Hypothalamus (tissue), 51 donors: ENCODE measurements at regions not wholly inside any gene's neighbourhood (a gene's known extent, or its start where the extent isn't known, plus 50 kb on each side); places are given as distances from the start of the nearest gene placed in this dataset.

Experiments used
- DNase-seq, 51 donors: peaks; one replicate each; lab custom pipeline; 2025; lab: John Stamatoyannopoulos, UW

DNA sequence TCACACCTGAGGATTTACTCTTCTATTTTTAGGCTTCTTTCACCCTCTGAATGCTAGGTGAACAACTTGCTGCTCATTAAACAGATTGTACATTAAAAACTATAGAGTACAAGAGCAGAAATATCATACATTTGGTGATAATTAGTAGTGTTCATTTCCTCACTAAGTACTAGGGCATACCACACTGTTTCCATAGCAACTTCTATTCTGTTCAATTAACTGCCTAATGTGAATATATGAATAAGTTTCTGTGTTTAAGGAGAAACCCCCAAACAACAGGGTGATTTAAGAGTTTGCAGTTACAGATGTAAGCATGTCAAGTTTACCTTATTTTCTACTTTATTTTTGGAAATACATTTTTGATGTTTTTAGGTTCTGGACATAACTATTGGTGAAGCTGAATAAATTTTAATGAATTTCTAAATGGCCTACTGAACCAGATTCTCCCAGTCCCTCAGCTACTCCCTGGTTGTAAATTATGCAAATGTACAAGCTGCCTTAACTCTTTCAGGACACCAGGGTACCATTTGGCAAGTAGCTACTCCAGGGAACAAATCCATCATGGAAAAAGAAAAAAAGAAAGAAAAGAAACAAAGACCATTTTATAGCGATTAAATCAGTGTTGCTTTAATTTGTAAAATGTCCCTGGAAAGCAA lies 199.8 kb upstream of the NAV3 start:
- DNase-seq, result no peak

DNA sequence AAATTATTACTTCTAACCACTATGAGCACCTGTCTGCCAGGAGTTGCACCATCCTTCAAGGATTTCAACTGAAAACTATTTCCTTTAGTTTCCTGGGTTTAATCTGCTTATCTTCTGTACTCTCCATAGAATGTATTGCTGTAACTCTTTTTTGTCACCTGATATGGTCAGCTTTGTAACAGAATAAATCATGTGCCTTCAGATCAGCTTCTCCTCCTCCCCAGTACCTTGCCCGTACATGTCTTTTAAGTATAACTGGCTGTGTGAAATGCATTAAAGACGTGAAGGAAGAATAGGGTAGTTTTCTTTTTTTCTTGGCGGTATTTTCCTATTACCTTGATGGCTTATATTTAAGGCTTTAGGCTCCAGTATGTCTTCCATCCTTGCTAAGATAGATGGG lies 200.3 kb upstream of the NAV3 start:
- DNase-seq, result no peak

DNA sequence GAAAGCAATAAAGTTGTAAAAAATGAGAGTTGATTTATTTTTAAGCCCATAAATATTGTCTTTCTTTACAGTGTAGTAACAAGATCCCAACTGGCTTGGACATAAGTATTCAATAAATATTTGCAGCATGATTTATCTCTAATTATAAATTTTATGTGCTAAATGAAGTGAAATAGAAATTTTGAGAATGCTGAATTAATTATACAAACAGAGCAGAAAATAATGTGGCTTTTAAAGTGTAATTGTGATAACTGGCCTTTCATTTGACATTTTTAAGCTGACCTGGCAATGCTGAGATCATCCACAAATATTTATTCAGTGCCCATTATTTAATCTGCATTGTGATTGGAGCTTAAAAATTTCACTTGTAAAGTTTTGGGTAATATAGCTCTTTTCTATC lies 201.6 kb upstream of the NAV3 start:
- DNase-seq, result no peak

DNA sequence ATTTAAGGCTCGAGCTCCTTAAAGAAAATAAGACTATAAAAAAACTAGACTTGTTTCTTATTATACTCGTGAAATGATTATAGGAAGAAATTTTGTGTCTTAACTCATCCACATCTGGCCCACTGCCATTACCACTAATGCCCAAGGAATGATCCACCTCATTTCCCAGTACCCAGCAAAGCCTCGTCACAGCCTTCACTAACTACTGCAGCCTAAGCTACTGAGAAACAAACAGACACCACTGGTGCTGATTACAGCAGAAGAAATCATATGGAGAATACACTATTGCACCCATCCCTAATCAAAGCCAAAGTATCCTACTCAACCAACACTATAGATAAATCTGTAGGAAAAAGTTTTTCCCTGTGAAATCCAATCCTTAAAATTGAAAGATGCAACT lies 205.3 kb upstream of the NAV3 start:
- DNase-seq, result no peak

DNA sequence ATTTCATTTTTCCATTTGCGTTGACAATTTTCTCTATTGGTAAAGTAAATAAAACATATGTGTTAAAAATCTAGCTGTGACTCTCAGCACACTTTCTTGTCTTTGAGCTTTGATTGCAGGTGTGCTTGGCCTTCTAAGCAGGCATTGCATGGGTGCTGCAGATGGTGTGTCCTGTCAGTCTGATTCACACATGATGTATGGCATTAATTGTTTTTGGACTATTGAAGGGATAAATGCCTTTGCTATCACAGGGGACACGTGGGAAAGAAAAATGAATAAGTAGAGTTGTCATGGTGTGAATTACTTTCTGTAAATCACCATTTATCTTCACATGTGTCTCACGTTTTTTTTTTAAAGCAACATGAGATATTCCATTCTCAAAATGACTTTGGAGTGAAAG lies 211.3 kb upstream of the NAV3 start:
- DNase-seq, result no peak

DNA sequence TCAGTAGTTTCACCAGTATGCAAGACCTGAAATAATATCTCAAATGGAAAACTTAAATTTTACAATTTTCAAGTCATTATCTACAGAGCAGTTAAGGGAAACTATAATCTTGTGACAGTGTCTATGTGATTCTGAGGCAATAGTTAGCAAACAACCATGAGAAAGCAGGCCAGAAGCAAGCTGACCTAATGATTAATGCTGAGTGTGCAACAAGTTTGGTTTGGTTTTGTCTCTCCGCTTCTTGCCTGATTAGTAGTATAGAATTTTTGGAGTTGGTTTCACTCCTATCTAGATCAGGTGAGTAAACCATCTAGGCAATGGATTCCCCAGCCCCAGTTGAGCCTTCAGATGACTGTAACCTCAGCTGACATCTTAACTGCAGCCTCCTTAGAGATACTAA lies 212.9 kb upstream of the NAV3 start:
- no peak for DNase-seq

DNA sequence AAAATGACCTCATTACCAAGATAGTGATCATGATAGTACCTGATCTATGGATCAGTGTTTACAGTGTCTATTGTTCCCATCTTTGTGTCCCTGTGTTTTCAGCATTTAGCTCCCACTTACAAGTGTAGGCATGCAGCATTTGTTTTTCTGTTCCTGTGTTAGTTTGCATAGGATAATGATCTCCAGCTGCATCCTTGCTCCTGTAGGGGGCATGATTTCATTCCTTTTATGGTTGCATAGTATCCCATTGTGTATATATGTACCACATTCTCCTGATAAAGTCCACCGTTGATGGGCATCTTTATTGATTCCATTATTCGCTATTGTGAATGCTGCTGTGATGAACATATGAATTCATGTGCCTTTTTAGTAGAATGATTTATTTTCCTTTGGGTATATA lies 215.4 kb upstream of the NAV3 start:
- DNase-seq, result no peak

DNA sequence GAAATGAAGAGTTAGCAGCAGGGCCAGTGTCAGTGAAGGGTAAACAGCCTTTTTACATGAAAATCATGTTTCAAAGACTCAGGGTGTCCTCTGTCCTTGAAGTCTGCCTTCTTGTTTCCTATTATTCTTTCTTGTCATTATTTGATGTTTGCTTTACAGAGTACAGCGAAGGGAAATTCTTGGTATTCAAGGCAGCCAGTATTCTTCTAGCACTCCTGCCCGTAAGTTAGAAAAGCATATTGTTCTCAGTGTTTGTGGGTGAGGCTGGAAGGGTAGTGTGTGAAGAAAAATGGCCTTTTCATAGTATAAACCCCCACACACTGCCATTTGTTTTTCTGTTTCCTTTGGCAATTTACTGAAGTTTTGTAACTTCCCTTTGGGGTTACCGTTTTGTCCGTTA lies 217.3 kb upstream of the NAV3 start:
- DNase-seq, result no peak

DNA sequence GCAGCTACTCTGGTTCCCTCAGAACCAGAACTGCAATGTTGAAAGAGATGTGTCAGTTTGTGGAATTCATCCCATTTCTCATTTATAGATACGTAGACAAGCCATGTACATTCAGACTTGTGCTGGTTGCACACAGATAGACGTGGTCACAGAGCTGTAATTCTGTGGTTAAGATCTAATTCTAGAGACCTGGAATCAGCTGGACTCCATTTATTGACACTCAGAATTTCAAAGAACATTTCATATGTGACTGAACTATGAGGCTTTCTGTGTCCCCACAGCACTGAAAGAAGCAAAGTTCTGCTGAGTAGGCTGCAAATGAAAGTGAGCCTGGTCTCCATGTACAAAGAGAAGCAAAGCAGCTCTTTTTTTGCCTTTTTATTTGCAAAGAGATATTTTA lies 220.2 kb upstream of the NAV3 start:
- DNase-seq, result peak in 1 of 51 donors; percentile 6

DNA sequence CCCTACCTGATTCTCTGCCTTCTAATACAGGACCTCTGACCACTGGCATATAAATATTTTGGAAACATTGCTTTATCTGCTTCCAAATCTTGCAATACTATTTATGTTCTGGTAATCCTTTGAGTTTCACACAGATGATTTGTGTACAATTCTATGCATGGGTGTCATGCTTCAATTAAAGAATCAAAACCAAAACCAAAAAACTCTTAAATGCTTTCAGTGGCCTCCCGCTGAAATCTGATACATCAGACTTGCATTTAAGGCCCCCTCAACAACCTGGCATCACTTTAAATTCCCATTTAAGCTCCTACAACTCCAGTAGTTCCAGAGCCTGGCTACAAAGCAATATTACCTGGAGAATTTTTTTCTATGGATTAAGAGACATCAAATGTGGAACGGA lies 221.7 kb upstream of the NAV3 start:
- DNase-seq, result no peak

DNA sequence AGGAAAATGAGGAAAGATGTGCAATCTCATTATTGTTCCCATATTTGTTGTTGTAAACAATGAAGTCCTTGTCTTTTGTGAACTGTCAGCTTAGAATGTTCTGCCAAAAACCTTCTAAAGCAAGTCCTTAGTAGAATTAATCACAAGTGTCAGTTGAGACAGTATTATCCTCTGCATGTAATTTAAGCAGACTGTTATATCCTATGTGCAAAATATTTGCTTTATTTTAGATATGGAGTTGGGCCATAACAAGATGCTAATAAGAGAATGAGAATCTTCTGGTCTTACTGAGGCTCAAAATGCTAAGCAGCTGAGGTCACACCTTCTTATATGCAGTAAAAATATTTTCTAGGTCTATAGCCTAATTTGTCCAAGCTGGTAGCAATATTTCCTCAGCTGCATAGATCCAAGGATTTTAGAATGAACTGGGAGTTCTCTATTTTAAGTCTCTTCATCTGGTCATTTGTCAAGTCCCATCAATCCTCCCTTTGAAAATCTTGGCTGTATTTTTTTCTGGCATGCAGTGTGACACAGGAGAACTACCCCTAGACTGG lies 222.3 kb upstream of the NAV3 start:
- peak in 2 of 51 donors; percentile 5 to 36 for DNase-seq

DNA sequence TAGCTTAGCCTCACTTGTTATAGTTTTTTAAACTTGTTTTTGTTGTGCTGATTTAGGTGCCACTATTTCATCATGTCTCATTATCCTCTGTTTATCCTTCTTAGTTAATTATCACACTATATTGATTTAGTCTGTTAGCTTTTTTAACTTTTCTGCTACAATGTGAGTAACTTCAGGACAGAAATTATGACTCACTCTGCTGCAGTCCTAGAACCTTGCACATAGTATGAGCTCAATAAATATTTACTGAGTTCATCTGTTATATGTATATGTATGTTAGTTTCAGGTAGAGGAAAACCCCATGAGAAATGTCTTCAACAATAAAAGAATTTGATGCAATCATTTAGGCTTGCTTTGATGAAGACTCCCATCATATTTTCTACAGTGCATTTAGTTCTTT lies 224.3 kb upstream of the NAV3 start:
- DNase-seq, result no peak

DNA sequence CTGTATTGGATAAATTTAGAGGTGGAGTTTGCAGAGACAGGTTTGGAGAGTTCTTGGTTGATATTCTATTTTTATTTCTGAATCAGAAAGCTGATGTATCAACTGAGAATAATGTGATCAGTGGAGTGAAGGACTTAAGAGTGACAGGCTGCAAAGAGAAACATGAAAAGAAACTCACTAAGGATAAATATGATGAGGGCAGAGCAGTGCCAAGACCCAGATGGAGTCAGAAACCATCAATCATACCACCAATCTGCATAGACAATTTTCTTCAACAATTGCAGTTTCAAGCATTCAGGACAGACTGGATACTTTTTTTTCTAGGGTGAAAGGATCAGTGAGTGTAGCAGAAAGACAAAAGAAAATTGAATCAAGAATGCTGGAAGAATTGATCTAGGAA lies 226.7 kb upstream of the NAV3 start:
- no peak for DNase-seq

DNA sequence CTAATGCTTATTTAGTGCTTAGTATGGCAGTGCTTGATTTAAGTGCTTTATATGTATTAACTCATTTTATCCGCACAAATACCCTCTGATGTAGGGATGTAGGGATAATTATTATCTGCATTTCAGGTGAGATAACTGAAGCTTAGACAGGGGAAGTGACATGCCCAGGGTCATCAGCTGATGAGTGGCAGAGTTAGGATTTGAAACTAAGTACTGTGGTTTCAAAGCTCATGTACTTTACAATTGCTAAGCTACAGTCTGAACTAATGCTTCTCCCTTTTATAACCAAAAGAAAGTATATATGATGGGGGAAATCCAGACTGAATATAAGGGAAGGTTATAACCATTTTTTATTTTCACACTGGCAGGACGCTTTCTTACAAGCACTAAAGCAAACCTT lies 229.6 kb upstream of the NAV3 start:
- DNase-seq, result no peak

DNA sequence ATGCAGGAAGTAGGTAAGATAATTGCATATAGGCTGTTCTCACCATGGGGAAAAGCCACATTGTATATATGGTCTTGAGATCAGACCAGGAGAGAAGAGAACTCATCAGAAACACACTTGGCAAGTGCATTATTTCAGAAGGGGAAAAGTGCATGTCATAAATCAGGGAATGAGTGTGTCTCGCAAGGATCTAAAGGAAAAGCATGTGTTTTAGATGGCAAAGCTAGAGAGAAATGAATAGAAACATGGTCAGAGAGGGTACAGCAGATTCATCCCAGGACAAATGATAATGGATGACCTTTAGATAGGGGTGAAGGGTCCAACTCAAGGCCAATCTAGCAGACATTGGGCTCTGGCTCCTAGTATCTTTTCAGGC lies 230.2 kb upstream of the NAV3 start:
- no peak for DNase-seq

DNA sequence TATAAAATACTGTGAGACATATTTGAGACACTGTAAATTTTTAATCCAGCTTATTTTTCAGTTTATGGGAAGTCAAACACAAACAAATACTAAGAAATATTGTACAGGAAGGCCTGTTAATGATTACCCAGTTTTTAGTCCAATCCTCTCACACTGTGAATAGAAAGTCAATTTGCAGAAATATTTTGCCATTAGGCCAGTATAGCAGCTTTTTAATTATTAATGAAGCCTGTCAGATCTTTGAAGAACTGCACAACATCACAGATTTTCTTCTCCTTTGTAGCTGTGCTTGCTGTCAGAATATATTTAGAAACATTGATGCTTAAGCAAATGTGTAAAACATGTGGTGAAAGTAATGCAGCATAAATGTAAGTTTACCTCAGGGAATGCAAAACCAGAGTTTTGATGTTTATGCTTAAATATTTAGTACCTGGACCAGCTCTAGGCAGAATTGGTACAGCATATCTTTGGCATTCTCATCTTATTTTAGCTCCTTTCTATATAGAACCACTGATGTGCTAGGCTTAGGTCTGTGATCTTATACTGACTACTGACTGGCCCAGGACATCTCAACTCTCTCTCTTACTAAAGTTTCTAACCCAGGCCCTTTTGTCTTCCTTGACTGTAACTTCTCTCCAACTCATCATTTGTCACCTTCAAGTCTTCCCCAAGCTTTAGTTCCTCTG lies 230.8 kb upstream of the NAV3 start:
- DNase-seq, result no peak

DNA sequence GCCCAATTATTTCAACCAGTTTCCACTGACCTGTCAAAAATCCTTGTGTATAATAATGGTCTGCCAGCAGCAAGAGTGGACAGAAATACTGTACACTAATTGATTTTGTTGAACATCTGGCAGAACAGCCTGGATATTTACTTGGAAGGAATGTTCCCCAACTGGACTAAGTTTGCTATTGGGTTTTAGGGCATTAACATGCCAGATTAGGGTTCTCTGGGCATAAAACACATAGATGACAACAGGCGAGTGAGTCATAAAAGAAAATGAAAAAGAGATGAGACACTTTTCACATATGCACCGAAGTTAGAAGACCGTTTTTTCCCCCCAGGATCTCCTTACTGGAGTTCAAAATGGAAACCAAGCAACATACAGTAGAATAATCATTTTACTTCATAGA lies 236.3 kb upstream of the NAV3 start:
- no peak for DNase-seq

DNA sequence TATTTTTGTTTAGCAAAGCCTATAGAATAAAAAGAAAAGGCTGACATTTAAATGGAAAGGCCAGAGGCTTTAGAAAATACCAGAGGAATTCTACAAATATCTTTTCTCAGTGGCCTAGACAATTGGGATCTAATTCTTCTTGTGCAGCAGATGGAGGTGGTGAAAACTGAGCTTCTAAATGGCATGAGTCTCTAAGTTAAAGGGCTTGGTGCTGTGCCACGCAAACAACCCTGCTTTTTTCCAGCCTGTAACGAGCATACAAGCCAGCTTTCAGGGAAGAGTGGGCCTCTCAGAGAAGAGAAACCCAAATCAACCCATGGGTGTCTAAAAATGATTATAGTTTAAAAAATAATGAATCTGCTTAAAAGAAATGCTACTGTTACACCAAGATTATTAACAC lies 237.9 kb upstream of the NAV3 start:
- DNase-seq, result no peak

DNA sequence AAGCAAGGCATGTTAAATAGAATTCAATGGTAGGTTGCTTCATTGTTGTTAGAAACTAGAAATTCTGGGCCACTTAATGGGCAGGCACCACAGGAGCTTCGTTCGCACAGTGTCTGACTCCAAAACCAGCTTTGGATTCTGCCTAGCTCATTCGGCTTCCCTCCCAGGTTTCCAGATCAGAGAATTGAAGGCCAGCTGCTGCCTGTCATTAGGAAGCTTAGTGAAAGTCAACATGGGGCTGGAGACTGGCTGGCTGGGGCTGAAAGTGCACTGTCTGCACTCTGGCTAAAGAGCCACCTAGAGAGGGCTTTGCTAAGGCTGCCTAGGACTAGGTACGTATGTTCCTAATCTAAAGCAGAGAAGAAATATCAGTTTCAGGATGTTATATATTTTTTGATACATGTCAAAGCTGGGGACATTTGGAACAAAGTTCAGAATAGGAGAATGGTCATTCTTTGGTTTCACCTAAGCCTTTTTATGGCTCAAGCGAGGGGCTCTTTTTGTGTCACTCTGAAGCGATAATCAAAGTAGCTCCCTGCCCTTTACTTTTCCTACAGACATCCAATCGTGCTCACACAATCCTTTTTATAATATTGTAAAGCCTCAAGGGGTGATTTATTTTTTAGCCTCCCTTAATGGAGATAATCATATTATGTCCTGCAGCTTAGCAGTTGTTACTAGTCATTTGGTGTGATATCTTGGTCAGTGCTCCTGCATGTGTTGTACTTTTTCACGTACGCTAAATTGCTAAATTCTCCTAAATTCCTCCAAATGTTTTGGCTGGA lies 238.5 kb upstream of the NAV3 start:
- DNase-seq, result no peak

DNA sequence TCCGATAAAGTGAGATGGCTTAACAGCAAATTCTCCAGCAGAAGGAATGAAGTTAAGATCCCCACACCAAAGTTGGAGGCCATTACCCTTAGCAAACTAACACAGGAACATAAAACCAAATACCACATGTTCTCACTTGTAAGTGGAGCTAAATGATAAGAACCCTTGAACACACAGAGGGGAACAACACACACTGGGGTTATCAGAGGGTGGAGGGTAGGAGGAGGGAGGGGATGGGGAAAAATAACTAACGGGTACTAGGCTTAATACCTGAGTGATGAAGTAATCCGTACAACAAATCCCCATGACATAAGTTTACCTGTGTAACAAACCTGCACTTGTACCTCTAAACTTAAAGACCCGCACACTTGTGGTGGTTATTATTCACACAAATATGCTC lies 240.4 kb upstream of the NAV3 start:
- no peak for DNase-seq

DNA sequence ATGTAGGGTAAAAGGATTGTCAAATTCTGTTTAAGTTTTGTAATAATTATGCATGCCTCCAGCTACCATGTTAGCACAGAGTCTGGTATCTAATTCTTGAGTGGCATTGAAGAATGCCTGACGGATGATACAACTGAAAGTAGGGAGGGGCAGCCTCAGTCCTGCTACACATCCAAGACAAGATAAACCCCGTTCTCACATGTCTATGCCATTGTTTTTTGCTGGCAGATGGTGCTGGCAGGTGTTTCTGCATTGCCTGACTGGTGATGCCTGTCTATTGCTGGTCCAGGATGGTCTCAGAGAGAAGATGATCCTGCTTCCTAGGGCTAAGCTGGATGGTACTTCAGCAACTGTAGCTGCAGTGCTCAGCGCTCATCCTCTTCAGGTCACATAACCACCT lies 245.8 kb upstream of the NAV3 start:
- DNase-seq, result no peak
